ENCODE measurements at regions not wholly inside any gene's neighbourhood (a gene's known extent, or its start where the extent isn't known, plus 50 kb on each side); places are given as distances from the start of the nearest gene placed in this dataset.

DNA sequence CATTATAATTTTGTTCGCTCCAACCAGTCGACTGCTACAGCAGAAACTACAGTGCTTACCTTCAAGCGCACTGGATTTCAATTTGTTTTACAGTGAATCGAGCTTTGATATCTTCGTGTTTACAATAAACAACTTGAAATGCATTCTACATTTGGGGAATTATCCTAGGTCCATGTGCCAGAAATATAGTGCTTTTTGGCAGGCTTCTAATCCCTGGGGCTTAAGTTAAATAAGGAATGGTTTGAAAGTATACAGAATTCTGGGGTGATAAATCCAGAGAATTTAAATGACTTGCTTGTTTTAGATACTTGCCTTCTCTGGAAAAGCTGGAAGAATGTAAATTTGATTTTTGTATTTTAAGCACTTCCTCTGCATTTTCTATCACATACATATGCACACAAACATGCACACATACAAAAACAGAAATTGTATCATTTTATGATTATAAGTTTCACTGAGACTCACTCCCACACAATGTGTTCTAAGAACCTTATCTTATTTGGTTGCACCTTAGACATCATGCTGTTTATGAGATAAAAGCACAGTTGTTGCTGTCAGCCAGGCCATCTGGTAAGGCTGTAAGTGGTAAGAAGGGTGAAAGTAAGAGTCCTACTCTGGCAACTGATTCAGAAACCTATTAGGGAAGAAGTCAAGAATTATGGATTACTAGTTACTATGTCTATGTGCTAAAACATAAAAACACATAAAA, 347.2 kb upstream of the KCND2 start:
- peaks cover 7% of the 10 kb centered on the region for H3K9me3 Mint-ChIP-seq (ENCODE audit: unreplicated experiment)
- H3K27ac Mint-ChIP-seq (ENCODE audit: unreplicated experiment) = no peak overlapping the region
- H3K4me2 ChIP-seq (ENCODE audit: low read length) = no peak overlapping the region
- no peaks in the 10 kb centered on the region for H3K36me3 Mint-ChIP-seq (ENCODE audit: low read depth, unreplicated experiment)
- H3K27me3 ChIP-seq (ENCODE audit: insufficient read depth, low read length) = no peaks in the 10 kb centered on the region
- TF ChIP-seq, protein P1, sequence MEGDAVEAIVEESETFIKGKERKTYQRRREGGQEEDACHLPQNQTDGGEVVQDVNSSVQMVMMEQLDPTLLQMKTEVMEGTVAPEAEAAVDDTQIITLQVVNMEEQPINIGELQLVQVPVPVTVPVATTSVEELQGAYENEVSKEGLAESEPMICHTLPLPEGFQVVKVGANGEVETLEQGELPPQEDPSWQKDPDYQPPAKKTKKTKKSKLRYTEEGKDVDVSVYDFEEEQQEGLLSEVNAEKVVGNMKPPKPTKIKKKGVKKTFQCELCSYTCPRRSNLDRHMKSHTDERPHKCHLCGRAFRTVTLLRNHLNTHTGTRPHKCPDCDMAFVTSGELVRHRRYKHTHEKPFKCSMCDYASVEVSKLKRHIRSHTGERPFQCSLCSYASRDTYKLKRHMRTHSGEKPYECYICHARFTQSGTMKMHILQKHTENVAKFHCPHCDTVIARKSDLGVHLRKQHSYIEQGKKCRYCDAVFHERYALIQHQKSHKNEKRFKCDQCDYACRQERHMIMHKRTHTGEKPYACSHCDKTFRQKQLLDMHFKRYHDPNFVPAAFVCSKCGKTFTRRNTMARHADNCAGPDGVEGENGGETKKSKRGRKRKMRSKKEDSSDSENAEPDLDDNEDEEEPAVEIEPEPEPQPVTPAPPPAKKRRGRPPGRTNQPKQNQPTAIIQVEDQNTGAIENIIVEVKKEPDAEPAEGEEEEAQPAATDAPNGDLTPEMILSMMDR (IDR thresholded peaks at IDR 0.05; ENCODE audit: insufficient read depth, low read depth, low read length) = no peak
- no peak for TF ChIP-seq EZH2 (IDR thresholded peaks at IDR 0.05; ENCODE audit: insufficient read depth, low read length)
- no peaks in the 10 kb centered on the region for H3K27me3 Mint-ChIP-seq (ENCODE audit: low read depth, unreplicated experiment)
- no peaks in the 10 kb centered on the region for H3K4me1 ChIP-seq (ENCODE audit: insufficient read depth, low read length)
- H3K27ac ChIP-seq (ENCODE audit: low read depth, low read length) = no peak overlapping the region
- no peak overlapping the region for H3K4me3 Mint-ChIP-seq (ENCODE audit: unreplicated experiment)
- no peaks in the 10 kb centered on the region for H3K9me3 ChIP-seq (ENCODE audit: insufficient read depth, low read depth, low read length)
- H4K20me1 ChIP-seq (ENCODE audit: insufficient read depth, low read length) = no peaks in the 10 kb centered on the region
- no peaks in the 10 kb centered on the region for H3K36me3 ChIP-seq (ENCODE audit: insufficient read depth, low read length)
- FAIRE-seq (no peak), DNase-seq (ENCODE audit: low read depth) (no peak)
- H3K9ac ChIP-seq (ENCODE audit: low read length) = no peak overlapping the region
- H2AFZ ChIP-seq (ENCODE audit: low read depth, low read length) = no peak overlapping the region
- no peaks in the 10 kb centered on the region for H3K4me1 Mint-ChIP-seq (ENCODE audit: low read depth, unreplicated experiment)
- no peaks in the 10 kb centered on the region for H3K79me2 ChIP-seq (ENCODE audit: insufficient read depth, low read length)
- no peak overlapping the region for H3K4me3 ChIP-seq (ENCODE audit: insufficient read depth, low read depth, low read length)

DNA sequence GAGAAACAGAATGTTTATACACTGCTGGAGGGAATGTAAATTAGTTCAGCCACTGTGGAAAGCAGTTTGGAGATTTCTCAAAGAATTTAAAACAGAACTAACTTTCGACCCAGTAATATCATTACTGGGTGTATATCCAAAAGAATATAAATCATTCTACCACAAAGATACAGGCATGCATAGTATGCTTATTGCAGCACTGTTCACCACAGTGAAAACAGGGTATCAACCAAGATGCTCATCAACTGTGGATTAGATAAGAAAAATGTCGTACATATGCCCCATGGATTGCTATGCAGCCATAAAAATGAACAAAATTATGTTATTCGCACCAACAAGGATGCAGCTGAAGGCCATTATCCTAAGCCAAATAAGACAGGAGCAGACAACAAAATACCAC, 343.1 kb upstream of the KCND2 start:
- Histone ChIP-seq H3K9ac (ENCODE audit: low read length) (no peak overlapping the region), H2AFZ (ENCODE audit: low read depth, low read length) (no peak overlapping the region), H3K27ac (ENCODE audit: low read depth, low read length) (no peak overlapping the region), H3K9me3 (ENCODE audit: insufficient read depth, low read depth, low read length) (no peaks in the 10 kb centered on the region), H3K4me2 (ENCODE audit: low read length) (no peak overlapping the region), H3K27me3 (ENCODE audit: insufficient read depth, low read length) (no peaks in the 10 kb centered on the region), H3K36me3 (ENCODE audit: insufficient read depth, low read length) (no peaks in the 10 kb centered on the region), H3K4me3 (ENCODE audit: insufficient read depth, low read depth, low read length) (no peak overlapping the region), H4K20me1 (ENCODE audit: insufficient read depth, low read length) (no peaks in the 10 kb centered on the region), H3K79me2 (ENCODE audit: insufficient read depth, low read length) (no peaks in the 10 kb centered on the region), H3K4me1 (ENCODE audit: insufficient read depth, low read length) (no peaks in the 10 kb centered on the region)
- Mint-ChIP-seq H3K36me3 (ENCODE audit: low read depth, unreplicated experiment) (no peaks in the 10 kb centered on the region), H3K27me3 (ENCODE audit: low read depth, unreplicated experiment) (no peaks in the 10 kb centered on the region), H3K9me3 (ENCODE audit: unreplicated experiment) (peaks cover 7% of the 10 kb centered on the region), H3K4me1 (ENCODE audit: low read depth, unreplicated experiment) (peaks cover 2% of the 10 kb centered on the region), H3K27ac (ENCODE audit: unreplicated experiment) (no peak overlapping the region), H3K4me3 (ENCODE audit: unreplicated experiment) (no peak overlapping the region)
- FAIRE-seq (no peak), DNase-seq (ENCODE audit: low read depth) (peak; percentile 39)
- TF ChIP-seq EZH2 (IDR thresholded peaks at IDR 0.05; ENCODE audit: insufficient read depth, low read length) = no peak
- TF ChIP-seq, protein P1 (IDR thresholded peaks at IDR 0.05; ENCODE audit: insufficient read depth, low read depth, low read length) = no peak

DNA sequence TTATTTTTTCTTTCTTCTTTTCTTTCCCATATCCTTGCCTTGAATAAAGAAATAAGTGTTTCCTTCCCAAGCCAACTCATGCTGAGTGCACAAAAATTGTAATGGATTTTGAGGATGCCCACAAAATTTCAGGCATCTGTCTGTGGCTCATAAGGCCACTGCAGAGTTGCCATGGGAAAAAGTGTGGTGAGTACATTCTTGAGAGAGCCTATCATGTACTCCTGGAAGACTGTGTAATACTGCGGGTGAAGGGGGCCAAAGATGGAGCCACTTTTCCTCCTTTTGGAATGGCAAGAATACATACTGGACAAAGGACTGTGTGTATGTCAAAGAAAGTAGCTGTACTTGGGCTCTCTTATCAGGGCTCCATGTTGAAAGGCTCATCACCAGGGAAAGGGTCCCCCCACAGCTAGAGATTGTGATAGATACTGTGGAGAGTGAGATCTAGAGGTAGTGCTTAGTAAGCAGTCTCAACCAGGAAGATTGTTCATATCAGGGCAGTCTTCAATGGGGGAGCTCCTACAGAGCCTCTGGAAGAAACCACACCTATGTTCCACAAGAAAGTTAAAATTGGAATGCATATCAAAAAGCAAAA, 341.6 kb upstream of the KCND2 start:
- peak; percentile 37 for DNase-seq (ENCODE audit: low read depth)
- H3K79me2 ChIP-seq (ENCODE audit: insufficient read depth, low read length) = no peaks in the 10 kb centered on the region
- H3K27ac ChIP-seq (ENCODE audit: low read depth, low read length) = no peak overlapping the region
- TF ChIP-seq EZH2 (IDR thresholded peaks at IDR 0.05; ENCODE audit: insufficient read depth, low read length) = no peak
- TF ChIP-seq, protein P1 (IDR thresholded peaks at IDR 0.05; ENCODE audit: insufficient read depth, low read depth, low read length) = no peak
- no peaks in the 10 kb centered on the region for H3K36me3 Mint-ChIP-seq (ENCODE audit: low read depth, unreplicated experiment)
- peaks cover 2% of the 10 kb centered on the region for H3K4me1 Mint-ChIP-seq (ENCODE audit: low read depth, unreplicated experiment)
- no peaks in the 10 kb centered on the region for H3K27me3 ChIP-seq (ENCODE audit: insufficient read depth, low read length)
- H3K27me3 Mint-ChIP-seq (ENCODE audit: low read depth, unreplicated experiment) = no peaks in the 10 kb centered on the region
- H3K9me3 Mint-ChIP-seq (ENCODE audit: unreplicated experiment) = peaks cover 7% of the 10 kb centered on the region
- no peak overlapping the region for H2AFZ ChIP-seq (ENCODE audit: low read depth, low read length)
- no peak overlapping the region for H3K9ac ChIP-seq (ENCODE audit: low read length)
- no peak overlapping the region for H3K4me2 ChIP-seq (ENCODE audit: low read length)
- no peak overlapping the region for H3K4me3 Mint-ChIP-seq (ENCODE audit: unreplicated experiment)
- H4K20me1 ChIP-seq (ENCODE audit: insufficient read depth, low read length) = no peaks in the 10 kb centered on the region
- no peak for FAIRE-seq
- no peak overlapping the region for H3K4me3 ChIP-seq (ENCODE audit: insufficient read depth, low read depth, low read length)
- no peaks in the 10 kb centered on the region for H3K9me3 ChIP-seq (ENCODE audit: insufficient read depth, low read depth, low read length)
- no peaks in the 10 kb centered on the region for H3K36me3 ChIP-seq (ENCODE audit: insufficient read depth, low read length)
- no peaks in the 10 kb centered on the region for H3K4me1 ChIP-seq (ENCODE audit: insufficient read depth, low read length)
- peak overlapping the region; percentile 50 for H3K27ac Mint-ChIP-seq (ENCODE audit: unreplicated experiment)

Measured in astrocyte (in vitro differentiated cells and primary cell).